SU-DHL-6 (cell line): ENCODE measurements at regions not wholly inside any gene's neighbourhood (a gene's known extent, or its start where the extent isn't known, plus 50 kb on each side); places are given as distances from the start of the nearest gene placed in this dataset.
"Not testable (repeated sequence)": the region's sequence is repeated elsewhere in the genome, so short reads cannot be mapped to it uniquely, and the experiment has no call there.

Source experiments
- H2AFZ ChIP-seq: fragments of 200-600 bp; sonication (generic); 2 replicates; pipeline ENCODE4 v1.6.1; 2014; ENCODE audit warnings: low read depth, mild to moderate bottlenecking, moderate library complexity, mixed read lengths, antibody characterized with exemption, low read length; ENCODE audit not compliant: severe bottlenecking
- H3F3A ChIP-seq: fragments of 200-600 bp; shearing (Covaris generic); 2 replicates; pipeline ENCODE4 v1.6.0; 2016; ENCODE audit warnings: antibody characterized with exemption, mild to moderate bottlenecking; ENCODE audit not compliant: insufficient read depth
- H3K27ac ChIP-seq: fragments of 200-600 bp; sonication (generic); 2 replicates; pipeline ENCODE4 v1.5.1; 2016; ENCODE audit warnings: low read depth, mild to moderate bottlenecking, low read length, moderate library complexity, mixed read lengths
- H3K27me3 ChIP-seq: fragments of 200-600 bp; sonication (generic), shearing (Covaris generic); 2 replicates; pipeline ENCODE4 v1.6.0; 2014; ENCODE audit warnings: mild to moderate bottlenecking, low read length
- H3K36me3 ChIP-seq: fragments of 200-600 bp; sonication (generic); 2 replicates; pipeline ENCODE4 v1.6.1; 2014; ENCODE audit warnings: mild to moderate bottlenecking, low read length, mixed read lengths
- H3K4me2 ChIP-seq: fragments of 300-600, 200-600 bp; shearing (Covaris generic), sonication (generic); 2 replicates; pipeline ENCODE4 v1.6.0; 2014; ENCODE audit warnings: low read length, low read depth, mild to moderate bottlenecking; ENCODE audit not compliant: poor library complexity, severe bottlenecking
- H3K4me3 ChIP-seq: fragments of 200-600 bp; sonication (generic); 2 replicates; pipeline ENCODE4 v1.5.1; 2014; ENCODE audit warnings: antibody characterized with exemption, low read length, mild to moderate bottlenecking, mixed read lengths; ENCODE audit not compliant: insufficient read depth, poor library complexity, severe bottlenecking
- H3K79me2 ChIP-seq: fragments of 200-600 bp; sonication (generic); 2 replicates; pipeline ENCODE4 v1.6.1; 2014; ENCODE audit warnings: mild to moderate bottlenecking, low read length, moderate library complexity; ENCODE audit not compliant: insufficient read depth
- H3K9ac ChIP-seq: fragments of 200-600 bp; sonication (generic); 2 replicates; pipeline ENCODE4 v1.7.0; 2014; ENCODE audit warnings: mild to moderate bottlenecking, low read length
- H3K9me2 ChIP-seq: fragments of 200-600 bp; sonication (generic); replicated peaks from 2 replicates; pipeline ENCODE4 v1.6.1; 2014; ENCODE audit warnings: low read length; ENCODE audit not compliant: insufficient read depth
- H3K9me3 ChIP-seq: fragments of 200-600 bp; sonication (generic); 2 replicates; pipeline ENCODE4 v1.6.1; 2014; ENCODE audit warnings: low read length, mixed read lengths; ENCODE audit not compliant: insufficient read depth
- H4K20me1 ChIP-seq: fragments of 200-600 bp; sonication (generic); 2 replicates; pipeline ENCODE4 v1.6.1; 2014; ENCODE audit warnings: low read depth, mild to moderate bottlenecking, antibody characterized with exemption, low read length, moderate library complexity, mixed read lengths
- CTCF ChIP-seq: fragments of 200-600 bp; sonication (generic); IDR thresholded peaks from one replicate; pipeline ENCODE4 v1.5.1; 2017; ENCODE audit warnings: antibody characterized with exemption, mild to moderate bottlenecking, low read length, moderate library complexity; ENCODE audit not compliant: insufficient read depth, poor library complexity, severe bottlenecking
- EZH2phosphoT487 ChIP-seq: fragments of 200-600 bp; sonication (generic), shearing (Covaris generic); conservative IDR thresholded peaks from 2 replicates; pipeline ENCODE4 v1.6.1; 2018; ENCODE audit warnings: mild to moderate bottlenecking, antibody characterized with exemption, low read length, moderate library complexity, mixed read lengths

- H3K4me3 ChIP-seq, result no peak overlapping the region
- H3F3A ChIP-seq, result no peaks in the 10 kb centered on the region
- TF ChIP-seq EZH2phosphoT487 (no peak), CTCF (no peak)
- no peak overlapping the region for H3K9ac ChIP-seq
- H3K4me2 ChIP-seq, result no peak overlapping the region
- H3K36me3 ChIP-seq, result no peaks in the 10 kb centered on the region
- no peak overlapping the region for H3K27ac ChIP-seq
- H2AFZ ChIP-seq, result no peak overlapping the region
- H4K20me1 ChIP-seq, result no peaks in the 10 kb centered on the region
- H3K9me3 ChIP-seq, result no peaks in the 10 kb centered on the region
- H3K27me3 ChIP-seq, result no peaks in the 10 kb centered on the region
- H3K79me2 ChIP-seq, result no peaks in the 10 kb centered on the region
- H3K9me2 ChIP-seq, result no peaks in the 10 kb centered on the region
Measured at GRCh38 chr6:81263531-81264168, 488.8 kb downstream of the TENT5A start.

GRCh38 chr6:81262656-81263055 is 489.8 kb downstream of the TENT5A start:
- Histone ChIP-seq H3K4me3 (no peak overlapping the region), H3F3A (no peaks in the 10 kb centered on the region), H3K9ac (no peak overlapping the region), H4K20me1 (no peaks in the 10 kb centered on the region), H3K36me3 (no peaks in the 10 kb centered on the region), H3K27me3 (no peaks in the 10 kb centered on the region), H3K27ac (no peak overlapping the region), H3K4me2 (no peak overlapping the region), H2AFZ (no peak overlapping the region), H3K9me2 (no peaks in the 10 kb centered on the region), H3K9me3 (no peaks in the 10 kb centered on the region), H3K79me2 (no peaks in the 10 kb centered on the region)
- TF ChIP-seq CTCF (no peak), EZH2phosphoT487 (no peak)

- not testable (repeated sequence) for H3K79me2 ChIP-seq, H3K27me3 ChIP-seq, H3K27ac ChIP-seq, H2AFZ ChIP-seq, H3K36me3 ChIP-seq, H3K4me2 ChIP-seq, H4K20me1 ChIP-seq, H3K9ac ChIP-seq, H3K9me3 ChIP-seq, H3F3A ChIP-seq, H3K4me3 ChIP-seq, H3K9me2 ChIP-seq
Measured at GRCh38 chr6:81256223-81256622, 496.3 kb downstream of the TENT5A start.

- Histone ChIP-seq H3F3A (no peaks in the 10 kb centered on the region), H3K79me2 (no peaks in the 10 kb centered on the region), H3K4me3 (no peak overlapping the region), H3K27me3 (no peaks in the 10 kb centered on the region), H4K20me1 (no peaks in the 10 kb centered on the region), H3K4me2 (no peak overlapping the region), H3K36me3 (no peaks in the 10 kb centered on the region), H2AFZ (no peak overlapping the region), H3K9ac (no peak overlapping the region), H3K9me3 (no peaks in the 10 kb centered on the region), H3K27ac (no peak overlapping the region), H3K9me2 (no peaks in the 10 kb centered on the region)
- TF ChIP-seq CTCF, result no peak
- no peak for TF ChIP-seq EZH2phosphoT487
Measured at GRCh38 chr6:81253821-81254220, 498.7 kb downstream of the TENT5A start.
